HCT116 (cell line): ENCODE measurements at regions not wholly inside any gene's neighbourhood (a gene's known extent, or its start where the extent isn't known, plus 50 kb on each side); places are given as distances from the start of the nearest gene placed in this dataset.

ENCODE experiments used
- CEBPB ChIP-seq: IDR thresholded peaks from 2 replicates; pipeline ENCODE4 v1.6.1; 2012; ENCODE audit warnings: low read depth
- CTCF ChIP-seq, 3 experiments: fragments of 200-600 bp in 1 of 3; sonication (generic) in 1 of 3; IDR thresholded peaks in 2 of 3; conservative IDR thresholded peaks in 1 of 3; 2 replicates each; pipeline ENCODE4 v1.5.1; 2012 to 2017; ENCODE audit warnings: low read depth in 2 of 3, low read length in 2 of 3, antibody characterized with exemption in 1 of 3, borderline replicate concordance in 1 of 3, control low read depth in 1 of 3, mild to moderate bottlenecking in 1 of 3, mixed read lengths in 1 of 3, mixed run types in 1 of 3, moderate library complexity in 1 of 3; ENCODE audit not compliant: insufficient read depth in 1 of 3
- EGR1 ChIP-seq: IDR thresholded peaks from 2 replicates; pipeline ENCODE4 v1.6.1; 2012; ENCODE audit warnings: low read depth
- EZH2phosphoT487 ChIP-seq: fragments of 200-600 bp; IDR thresholded peaks from 2 replicates; pipeline ENCODE4 v1.6.1; 2018; ENCODE audit warnings: antibody characterized with exemption, borderline replicate concordance
- JUND ChIP-seq: IDR thresholded peaks from 2 replicates; pipeline ENCODE4 v1.6.1; 2012
- POLR2A ChIP-seq: IDR thresholded peaks from 2 replicates; pipeline ENCODE4 v1.7.0; 2011; ENCODE audit warnings: borderline replicate concordance; ENCODE audit not compliant: insufficient read depth, insufficient read length; ENCODE audit errors: extremely low read depth
- POLR2AphosphoS5 ChIP-seq: IDR thresholded peaks from 2 replicates; pipeline ENCODE4 v1.6.1; 2011; ENCODE audit warnings: mild to moderate bottlenecking, low read depth, low read length, moderate library complexity
- SIN3A ChIP-seq: IDR thresholded peaks from 2 replicates; pipeline ENCODE4 v1.6.1; 2012; ENCODE audit warnings: low read depth
- SRF ChIP-seq: IDR thresholded peaks from 2 replicates; pipeline ENCODE4 v1.6.1; 2012; ENCODE audit warnings: low read depth
- TCF7L2 ChIP-seq: IDR thresholded peaks from 2 replicates; pipeline ENCODE4 v1.7.0; 2011; ENCODE audit warnings: borderline replicate concordance, inconsistent platforms; ENCODE audit not compliant: insufficient read depth, insufficient read length; ENCODE audit errors: extremely low read depth
- ZNF274 ChIP-seq: fragments of 200-500 bp; sonication (Bioruptor generic); IDR thresholded peaks from 2 replicates; pipeline ENCODE4 v1.6.1; 2014; ENCODE audit warnings: mild to moderate bottlenecking, low read depth, low read length, inconsistent platforms
- TF ChIP-seq, protein P1 (sequence below): IDR thresholded peaks from 2 replicates; pipeline ENCODE4 v1.6.1; 2012
- TF ChIP-seq, protein P2 (sequence below): IDR thresholded peaks from 2 replicates; pipeline ENCODE4 v1.6.1; 2011; ENCODE audit warnings: mild to moderate bottlenecking, low read length, moderate library complexity; ENCODE audit not compliant: insufficient replicate concordance; ENCODE audit errors: extremely low read depth

- no peak for TF ChIP-seq POLR2A
- no peak for TF ChIP-seq CTCF (IDR thresholded peaks at IDR 0.05 in 2 of 3, conservative IDR thresholded peaks at IDR 0.05 in 1 of 3; ENCODE audit: borderline replicate concordance in 1 of 3, insufficient read depth in 1 of 3, low read depth in 2 of 3, low read length in 2 of 3)
- TF ChIP-seq, protein P1, sequence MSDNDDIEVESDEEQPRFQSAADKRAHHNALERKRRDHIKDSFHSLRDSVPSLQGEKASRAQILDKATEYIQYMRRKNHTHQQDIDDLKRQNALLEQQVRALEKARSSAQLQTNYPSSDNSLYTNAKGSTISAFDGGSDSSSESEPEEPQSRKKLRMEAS = no peak
- TF ChIP-seq EZH2phosphoT487 = no peak
- TF ChIP-seq CEBPB = no peak
- TF ChIP-seq TCF7L2 = no peak
- TF ChIP-seq JUND = no peak
- no peak for TF ChIP-seq EGR1
- TF ChIP-seq, protein P2, sequence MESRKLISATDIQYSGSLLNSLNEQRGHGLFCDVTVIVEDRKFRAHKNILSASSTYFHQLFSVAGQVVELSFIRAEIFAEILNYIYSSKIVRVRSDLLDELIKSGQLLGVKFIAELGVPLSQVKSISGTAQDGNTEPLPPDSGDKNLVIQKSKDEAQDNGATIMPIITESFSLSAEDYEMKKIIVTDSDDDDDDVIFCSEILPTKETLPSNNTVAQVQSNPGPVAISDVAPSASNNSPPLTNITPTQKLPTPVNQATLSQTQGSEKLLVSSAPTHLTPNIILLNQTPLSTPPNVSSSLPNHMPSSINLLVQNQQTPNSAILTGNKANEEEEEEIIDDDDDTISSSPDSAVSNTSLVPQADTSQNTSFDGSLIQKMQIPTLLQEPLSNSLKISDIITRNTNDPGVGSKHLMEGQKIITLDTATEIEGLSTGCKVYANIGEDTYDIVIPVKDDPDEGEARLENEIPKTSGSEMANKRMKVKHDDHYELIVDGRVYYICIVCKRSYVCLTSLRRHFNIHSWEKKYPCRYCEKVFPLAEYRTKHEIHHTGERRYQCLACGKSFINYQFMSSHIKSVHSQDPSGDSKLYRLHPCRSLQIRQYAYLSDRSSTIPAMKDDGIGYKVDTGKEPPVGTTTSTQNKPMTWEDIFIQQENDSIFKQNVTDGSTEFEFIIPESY = no peak
- TF ChIP-seq POLR2AphosphoS5 = no peak
- no peak for TF ChIP-seq SIN3A
- TF ChIP-seq SRF = no peak
- TF ChIP-seq ZNF274 = no peak
Observed at GRCh38 chr2:20557226-20557625, 93.7 kb downstream of the HS1BP3 start.
